Gastrocnemius medialis (tissue), 4 donors: ENCODE measurements at regions not wholly inside any gene's neighbourhood (a gene's known extent, or its start where the extent isn't known, plus 50 kb on each side); places are given as distances from the start of the nearest gene placed in this dataset.

Experiments
- POLR2A ChIP-seq, 2 donors: fragments of 450-650 bp; IDR thresholded peaks; one replicate each; pipeline ENCODE4 v1.6.1; 2017; ENCODE audit warnings: antibody characterized with exemption in 2 of 2, mild to moderate bottlenecking in 2 of 2, moderate library complexity in 2 of 2
- TF ChIP-seq, protein P1 (sequence below), 5 experiments: fragments of 450-650 bp in 3 of 5; fragments of 200-600 bp in 2 of 5; sonication (generic) in 2 of 5; IDR thresholded peaks in 4 of 5; conservative IDR thresholded peaks in 1 of 5; 1 replicate in 4 of 5; 2 replicates in 1 of 5; pipeline ENCODE4 v1.5.1; 2016 to 2019; ENCODE audit warnings: antibody characterized with exemption in 5 of 5, mild to moderate bottlenecking in 3 of 5, moderate library complexity in 3 of 5

DNA sequence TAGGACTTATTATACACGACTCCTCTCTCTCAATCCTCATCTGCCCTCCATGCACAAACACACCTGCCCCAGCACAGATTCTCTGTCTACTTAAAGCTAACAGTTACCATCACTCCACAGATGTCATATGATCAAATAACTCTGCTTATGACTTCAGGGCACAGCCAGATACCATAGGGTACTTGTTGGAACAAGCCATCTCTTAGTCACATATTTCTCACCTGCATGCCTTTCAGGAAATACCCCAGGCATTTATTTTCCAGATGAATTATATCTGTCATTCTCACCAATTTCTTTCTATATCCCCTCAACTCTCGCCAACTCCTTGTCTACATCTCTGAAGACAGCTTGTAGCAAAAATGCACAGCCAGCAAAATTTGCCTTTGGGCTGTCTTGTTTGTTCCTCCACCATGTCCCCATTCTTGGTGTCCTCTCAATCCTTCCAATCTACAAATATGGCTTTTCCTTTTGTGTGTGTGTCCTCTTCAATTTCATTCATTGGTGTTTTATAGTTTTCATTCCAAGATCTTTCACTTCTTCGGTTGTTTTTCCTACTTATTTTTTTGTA, 353.9 kb upstream of the CAMK1G start:
- TF ChIP-seq, protein P1, sequence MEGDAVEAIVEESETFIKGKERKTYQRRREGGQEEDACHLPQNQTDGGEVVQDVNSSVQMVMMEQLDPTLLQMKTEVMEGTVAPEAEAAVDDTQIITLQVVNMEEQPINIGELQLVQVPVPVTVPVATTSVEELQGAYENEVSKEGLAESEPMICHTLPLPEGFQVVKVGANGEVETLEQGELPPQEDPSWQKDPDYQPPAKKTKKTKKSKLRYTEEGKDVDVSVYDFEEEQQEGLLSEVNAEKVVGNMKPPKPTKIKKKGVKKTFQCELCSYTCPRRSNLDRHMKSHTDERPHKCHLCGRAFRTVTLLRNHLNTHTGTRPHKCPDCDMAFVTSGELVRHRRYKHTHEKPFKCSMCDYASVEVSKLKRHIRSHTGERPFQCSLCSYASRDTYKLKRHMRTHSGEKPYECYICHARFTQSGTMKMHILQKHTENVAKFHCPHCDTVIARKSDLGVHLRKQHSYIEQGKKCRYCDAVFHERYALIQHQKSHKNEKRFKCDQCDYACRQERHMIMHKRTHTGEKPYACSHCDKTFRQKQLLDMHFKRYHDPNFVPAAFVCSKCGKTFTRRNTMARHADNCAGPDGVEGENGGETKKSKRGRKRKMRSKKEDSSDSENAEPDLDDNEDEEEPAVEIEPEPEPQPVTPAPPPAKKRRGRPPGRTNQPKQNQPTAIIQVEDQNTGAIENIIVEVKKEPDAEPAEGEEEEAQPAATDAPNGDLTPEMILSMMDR (IDR thresholded peaks at IDR 0.05 in 4 of 5, conservative IDR thresholded peaks at IDR 0.05 in 1 of 5): no peak
- no peak for TF ChIP-seq POLR2A (IDR thresholded peaks at IDR 0.05)
